Mammary epithelial cell (primary cell): ENCODE measurements at regions not wholly inside any gene's neighbourhood (a gene's known extent, or its start where the extent isn't known, plus 50 kb on each side); places are given as distances from the start of the nearest gene placed in this dataset.
"Not testable (repeated sequence)": the region's sequence is repeated elsewhere in the genome, so short reads cannot be mapped to it uniquely, and the experiment has no call there.

Experiments
- EZH2 ChIP-seq: IDR thresholded peaks from 2 replicates; pipeline ENCODE4 v1.6.1; 2012; ENCODE audit warnings: low read length, inconsistent platforms, borderline replicate concordance
- TF ChIP-seq, protein P1 (sequence below), 2 donors: IDR thresholded peaks in 1 of 2; conservative IDR thresholded peaks in 1 of 2; 2 replicates each; pipeline ENCODE4 v1.5.1; 2011 to 2012; ENCODE audit warnings: inconsistent platforms in 2 of 2, low read length in 2 of 2, mild to moderate bottlenecking in 2 of 2, control low read depth in 1 of 2, low read depth in 1 of 2; ENCODE audit not compliant: insufficient read depth in 1 of 2; ENCODE audit errors: extremely low read depth in 1 of 2

GRCh38 chr16:17961822-17962221 is 374.7 kb downstream of the NPIPA8 start:
- TF ChIP-seq, protein P1, sequence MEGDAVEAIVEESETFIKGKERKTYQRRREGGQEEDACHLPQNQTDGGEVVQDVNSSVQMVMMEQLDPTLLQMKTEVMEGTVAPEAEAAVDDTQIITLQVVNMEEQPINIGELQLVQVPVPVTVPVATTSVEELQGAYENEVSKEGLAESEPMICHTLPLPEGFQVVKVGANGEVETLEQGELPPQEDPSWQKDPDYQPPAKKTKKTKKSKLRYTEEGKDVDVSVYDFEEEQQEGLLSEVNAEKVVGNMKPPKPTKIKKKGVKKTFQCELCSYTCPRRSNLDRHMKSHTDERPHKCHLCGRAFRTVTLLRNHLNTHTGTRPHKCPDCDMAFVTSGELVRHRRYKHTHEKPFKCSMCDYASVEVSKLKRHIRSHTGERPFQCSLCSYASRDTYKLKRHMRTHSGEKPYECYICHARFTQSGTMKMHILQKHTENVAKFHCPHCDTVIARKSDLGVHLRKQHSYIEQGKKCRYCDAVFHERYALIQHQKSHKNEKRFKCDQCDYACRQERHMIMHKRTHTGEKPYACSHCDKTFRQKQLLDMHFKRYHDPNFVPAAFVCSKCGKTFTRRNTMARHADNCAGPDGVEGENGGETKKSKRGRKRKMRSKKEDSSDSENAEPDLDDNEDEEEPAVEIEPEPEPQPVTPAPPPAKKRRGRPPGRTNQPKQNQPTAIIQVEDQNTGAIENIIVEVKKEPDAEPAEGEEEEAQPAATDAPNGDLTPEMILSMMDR (conservative IDR thresholded peaks at IDR 0.05 in 1 of 2, IDR thresholded peaks at IDR 0.05 in 1 of 2; ENCODE audit: extremely low read depth in 1 of 2, insufficient read depth in 1 of 2, low read depth in 1 of 2, low read length in 2 of 2) = not testable (repeated sequence)
- TF ChIP-seq EZH2 = not testable (repeated sequence)
